DMS 273 (cell line): ENCODE measurements at regions not wholly inside any gene's neighbourhood (a gene's known extent, or its start where the extent isn't known, plus 50 kb on each side); places are given as distances from the start of the nearest gene placed in this dataset.
"Not testable (repeated sequence)": the region's sequence is repeated elsewhere in the genome, so short reads cannot be mapped to it uniquely, and the experiment has no call there.

Experiments
- DNase-seq: peaks from one replicate; lab custom pipeline; 2025; ENCODE audit not compliant: unreplicated experiment; lab: John Stamatoyannopoulos, UW

GRCh38 chr13:109257761-109258157, 528.6 kb downstream of the IRS2 start:
- DNase-seq = not testable (repeated sequence)
